OCI-LY3 (cell line): ENCODE measurements at regions not wholly inside any gene's neighbourhood (a gene's known extent, or its start where the extent isn't known, plus 50 kb on each side); places are given as distances from the start of the nearest gene placed in this dataset.

Experiments used
- H2AFZ ChIP-seq: fragments of 200-600, 300-600 bp; shearing (Covaris generic); 2 replicates; pipeline ENCODE4 v1.6.0; 2014; ENCODE audit warnings: antibody characterized with exemption, low read depth, low read length
- H3K27ac ChIP-seq: fragments of 200-600, 300-600 bp; sonication (generic); 2 replicates; pipeline ENCODE4 v1.5.1; 2014; ENCODE audit warnings: mild to moderate bottlenecking, low read length, moderate library complexity, mixed read lengths
- H3K27me3 ChIP-seq: fragments of 200-600, 300-600 bp; sonication (generic); 2 replicates; pipeline ENCODE4 v1.6.1; 2014; ENCODE audit warnings: low read depth, low read length, mixed read lengths
- H3K36me3 ChIP-seq: fragments of 200-600, 300-600 bp; sonication (generic); replicated peaks from 2 replicates; pipeline ENCODE3; 2014; ENCODE audit warnings: low read depth, low read length, mixed read lengths
- H3K4me1 ChIP-seq: fragments of 300-600, 200-600 bp; sonication (generic); 2 replicates; pipeline ENCODE4 v1.6.1; 2014; ENCODE audit warnings: low read length, mixed read lengths
- H3K4me2 ChIP-seq: fragments of 200-600, 300-600 bp; sonication (generic); 2 replicates; pipeline ENCODE4 v1.6.1; 2014; ENCODE audit warnings: low read length, mixed read lengths
- H3K4me3 ChIP-seq: fragments of 300-600, 200-600 bp; sonication (generic); 2 replicates; pipeline ENCODE4 v1.5.1; 2014; ENCODE audit warnings: antibody characterized with exemption, mild to moderate bottlenecking, low read length, moderate library complexity
- H3K79me2 ChIP-seq: fragments of 300-600, 200-600 bp; shearing (Covaris generic); 2 replicates; pipeline ENCODE4 v1.6.1; 2014; ENCODE audit warnings: mild to moderate bottlenecking, low read length, mixed read lengths
- H3K9ac ChIP-seq: fragments of 300-600, 200-600 bp; shearing (Covaris generic); 2 replicates; pipeline ENCODE4 v1.6.0; 2014; ENCODE audit warnings: mild to moderate bottlenecking, low read length, moderate library complexity
- H3K9me3 ChIP-seq: fragments of 200-600, 300-600 bp; shearing (Covaris generic); 2 replicates; pipeline ENCODE4 v1.6.1; 2014; ENCODE audit warnings: low read length, mixed read lengths; ENCODE audit not compliant: insufficient read depth
- H4K20me1 ChIP-seq: fragments of 200-600, 300-600 bp; sonication (generic); 2 replicates; pipeline ENCODE4 v1.6.1; 2016; ENCODE audit warnings: low read length, mixed read lengths; ENCODE audit not compliant: insufficient read depth
- EZH2phosphoT487 ChIP-seq: fragments of 200-600 bp; shearing (Covaris generic); IDR thresholded peaks from 2 replicates; pipeline ENCODE4 v1.6.1; 2018; ENCODE audit warnings: antibody characterized with exemption, mixed run types, low read depth
- TF ChIP-seq, protein P1 (sequence below): fragments of 200-600, 300-600 bp; sonication (generic); IDR thresholded peaks from 2 replicates; pipeline ENCODE4 v1.5.1; 2014; ENCODE audit warnings: antibody characterized with exemption, low read length, low read depth

- no peak overlapping the region for H3K4me2 ChIP-seq
- no peak overlapping the region for H2AFZ ChIP-seq
- H3K27me3 ChIP-seq: no peaks in the 10 kb centered on the region
- no peak overlapping the region for H3K4me3 ChIP-seq
- H4K20me1 ChIP-seq: no peaks in the 10 kb centered on the region
- H3K79me2 ChIP-seq: no peaks in the 10 kb centered on the region
- no peaks in the 10 kb centered on the region for H3K4me1 ChIP-seq
- TF ChIP-seq EZH2phosphoT487: no peak
- TF ChIP-seq, protein P1, sequence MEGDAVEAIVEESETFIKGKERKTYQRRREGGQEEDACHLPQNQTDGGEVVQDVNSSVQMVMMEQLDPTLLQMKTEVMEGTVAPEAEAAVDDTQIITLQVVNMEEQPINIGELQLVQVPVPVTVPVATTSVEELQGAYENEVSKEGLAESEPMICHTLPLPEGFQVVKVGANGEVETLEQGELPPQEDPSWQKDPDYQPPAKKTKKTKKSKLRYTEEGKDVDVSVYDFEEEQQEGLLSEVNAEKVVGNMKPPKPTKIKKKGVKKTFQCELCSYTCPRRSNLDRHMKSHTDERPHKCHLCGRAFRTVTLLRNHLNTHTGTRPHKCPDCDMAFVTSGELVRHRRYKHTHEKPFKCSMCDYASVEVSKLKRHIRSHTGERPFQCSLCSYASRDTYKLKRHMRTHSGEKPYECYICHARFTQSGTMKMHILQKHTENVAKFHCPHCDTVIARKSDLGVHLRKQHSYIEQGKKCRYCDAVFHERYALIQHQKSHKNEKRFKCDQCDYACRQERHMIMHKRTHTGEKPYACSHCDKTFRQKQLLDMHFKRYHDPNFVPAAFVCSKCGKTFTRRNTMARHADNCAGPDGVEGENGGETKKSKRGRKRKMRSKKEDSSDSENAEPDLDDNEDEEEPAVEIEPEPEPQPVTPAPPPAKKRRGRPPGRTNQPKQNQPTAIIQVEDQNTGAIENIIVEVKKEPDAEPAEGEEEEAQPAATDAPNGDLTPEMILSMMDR: no peak
- no peaks in the 10 kb centered on the region for H3K9me3 ChIP-seq
- no peak overlapping the region for H3K27ac ChIP-seq
- H3K36me3 ChIP-seq: no peaks in the 10 kb centered on the region
- H3K9ac ChIP-seq: no peak overlapping the region
Measured at GRCh38 chr14:46322076-46322475, 329.5 kb downstream of the RPL10L start.

- H2AFZ ChIP-seq: no peak overlapping the region
- TF ChIP-seq, protein P1: no peak
- no peak for TF ChIP-seq EZH2phosphoT487
- no peaks in the 10 kb centered on the region for H3K79me2 ChIP-seq
- no peak overlapping the region for H3K27ac ChIP-seq
- no peak overlapping the region for H3K4me2 ChIP-seq
- H3K27me3 ChIP-seq: no peaks in the 10 kb centered on the region
- H3K9me3 ChIP-seq: no peaks in the 10 kb centered on the region
- H3K4me3 ChIP-seq: no peak overlapping the region
- H4K20me1 ChIP-seq: no peaks in the 10 kb centered on the region
- no peak overlapping the region for H3K9ac ChIP-seq
- no peaks in the 10 kb centered on the region for H3K4me1 ChIP-seq
- no peaks in the 10 kb centered on the region for H3K36me3 ChIP-seq
Measured at GRCh38 chr14:46306267-46306666, 345.3 kb downstream of the RPL10L start.

GRCh38 chr14:46300765-46301164 is 350.8 kb downstream of the RPL10L start:
- H3K4me3 ChIP-seq: no peak overlapping the region
- H3K27ac ChIP-seq: no peak overlapping the region
- no peaks in the 10 kb centered on the region for H4K20me1 ChIP-seq
- no peak overlapping the region for H3K4me2 ChIP-seq
- H3K9ac ChIP-seq: no peak overlapping the region
- no peaks in the 10 kb centered on the region for H3K79me2 ChIP-seq
- no peak for TF ChIP-seq EZH2phosphoT487
- TF ChIP-seq, protein P1: no peak
- H3K27me3 ChIP-seq: no peaks in the 10 kb centered on the region
- H3K9me3 ChIP-seq: no peaks in the 10 kb centered on the region
- no peaks in the 10 kb centered on the region for H3K4me1 ChIP-seq
- H3K36me3 ChIP-seq: no peaks in the 10 kb centered on the region
- no peak overlapping the region for H2AFZ ChIP-seq

GRCh38 chr14:46290706-46291105 is 360.9 kb downstream of the RPL10L start:
- H3K4me3 ChIP-seq: no peak overlapping the region
- no peaks in the 10 kb centered on the region for H3K9me3 ChIP-seq
- H3K9ac ChIP-seq: no peak overlapping the region
- no peaks in the 10 kb centered on the region for H3K27me3 ChIP-seq
- no peak overlapping the region for H3K4me2 ChIP-seq
- H4K20me1 ChIP-seq: no peaks in the 10 kb centered on the region
- H3K36me3 ChIP-seq: no peaks in the 10 kb centered on the region
- no peaks in the 10 kb centered on the region for H3K4me1 ChIP-seq
- no peaks in the 10 kb centered on the region for H3K79me2 ChIP-seq
- no peak overlapping the region for H3K27ac ChIP-seq
- no peak overlapping the region for H2AFZ ChIP-seq
- TF ChIP-seq, protein P1: no peak
- TF ChIP-seq EZH2phosphoT487: no peak
